ENCODE measurements at regions not wholly inside any gene's neighbourhood (a gene's known extent, or its start where the extent isn't known, plus 50 kb on each side); places are given as distances from the start of the nearest gene placed in this dataset.

- no peak overlapping the region for H3K27ac ChIP-seq (ENCODE audit: low read depth, low read length)
- no peak overlapping the region for H3K4me3 ChIP-seq (ENCODE audit: low read depth, low read length)
Measured at GRCh38 chr4:108450236-108450898, 170.0 kb upstream of the RPL34 start.

GRCh38 chr4:108449129-108449528 lies 171.2 kb upstream of the RPL34 start:
- DNase-seq (ENCODE audit: low read depth, low spot score): no peak
- TF ChIP-seq CTCF (IDR thresholded peaks at IDR 0.05; ENCODE audit: low read depth, low read length): no peak
- Histone ChIP-seq H3K9me3 (ENCODE audit: control insufficient read depth, insufficient read depth, low read length) (no peaks in the 10 kb centered on the region), H3K27me3 (ENCODE audit: control insufficient read depth, insufficient read depth, low read length) (peaks cover 13% of the 10 kb centered on the region), H3K27ac (ENCODE audit: low read depth, low read length) (no peak overlapping the region), H3K4me3 (ENCODE audit: low read depth, low read length) (no peak overlapping the region)
- POLR2A ChIA-PET: no interaction called here
- CTCF ChIA-PET: no interaction called here

More at GRCh38 chr4:108450236-108450898, 170.0 kb upstream of the RPL34 start:
- ChIA-PET POLR2A (no interaction called here), CTCF (no interaction called here)
- no peak for DNase-seq (ENCODE audit: low read depth, low spot score)
- H3K9me3 ChIP-seq (ENCODE audit: control insufficient read depth, insufficient read depth, low read length): no peaks in the 10 kb centered on the region
- no peak for TF ChIP-seq CTCF (IDR thresholded peaks at IDR 0.05; ENCODE audit: low read depth, low read length)
- H3K27me3 ChIP-seq (ENCODE audit: control insufficient read depth, insufficient read depth, low read length): peaks cover 11% of the 10 kb centered on the region

GRCh38 chr4:108446556-108446955 lies 173.8 kb upstream of the RPL34 start:
- H3K27ac ChIP-seq (ENCODE audit: low read depth, low read length): no peak overlapping the region
- no peaks in the 10 kb centered on the region for H3K9me3 ChIP-seq (ENCODE audit: control insufficient read depth, insufficient read depth, low read length)
- TF ChIP-seq CTCF (IDR thresholded peaks at IDR 0.05; ENCODE audit: low read depth, low read length): no peak
- H3K27me3 ChIP-seq (ENCODE audit: control insufficient read depth, insufficient read depth, low read length): peaks cover 27% of the 10 kb centered on the region
- H3K4me3 ChIP-seq (ENCODE audit: low read depth, low read length): no peak overlapping the region
- CTCF ChIA-PET: no interaction called here
- POLR2A ChIA-PET: no interaction called here
- no peak for DNase-seq (ENCODE audit: low read depth, low spot score)

GRCh38 chr4:108445716-108446115 lies 174.7 kb upstream of the RPL34 start:
- DNase-seq (ENCODE audit: low read depth, low spot score): no peak
- ChIA-PET POLR2A (no interaction called here), CTCF (no interaction called here)
- Histone ChIP-seq H3K4me3 (ENCODE audit: low read depth, low read length) (no peak overlapping the region), H3K27me3 (ENCODE audit: control insufficient read depth, insufficient read depth, low read length) (peaks cover 27% of the 10 kb centered on the region), H3K27ac (ENCODE audit: low read depth, low read length) (no peak overlapping the region), H3K9me3 (ENCODE audit: control insufficient read depth, insufficient read depth, low read length) (no peaks in the 10 kb centered on the region)
- TF ChIP-seq CTCF (IDR thresholded peaks at IDR 0.05; ENCODE audit: low read depth, low read length): no peak

GRCh38 chr4:108443585-108443984 lies 176.8 kb upstream of the RPL34 start:
- ChIA-PET CTCF (no interaction called here), POLR2A (no interaction called here)
- no peak for DNase-seq (ENCODE audit: low read depth, low spot score)
- no peak for TF ChIP-seq CTCF (IDR thresholded peaks at IDR 0.05; ENCODE audit: low read depth, low read length)
- Histone ChIP-seq H3K9me3 (ENCODE audit: control insufficient read depth, insufficient read depth, low read length) (no peaks in the 10 kb centered on the region), H3K27me3 (ENCODE audit: control insufficient read depth, insufficient read depth, low read length) (peaks cover 27% of the 10 kb centered on the region), H3K4me3 (ENCODE audit: low read depth, low read length) (no peak overlapping the region), H3K27ac (ENCODE audit: low read depth, low read length) (no peak overlapping the region)
